Adrenal gland (tissue), 9 donors: ENCODE measurements at regions not wholly inside any gene's neighbourhood (a gene's known extent, or its start where the extent isn't known, plus 50 kb on each side); places are given as distances from the start of the nearest gene placed in this dataset.

Source experiments
- DNase-seq, 7 donors: peaks; one replicate each; pipeline ENCODE4 v3.0.0-alpha.2; 2019 to 2020
- H3K27ac ChIP-seq, 5 donors: fragments of 200-600 bp; sonication (generic) in 4 of 5; 1 replicate in 3 of 5; 2 replicates in 2 of 5; pipeline versions ENCODE4 v1.5.1 to v1.8.0; 2016 to 2020; ENCODE audit warnings: mild to moderate bottlenecking in 1 of 5
- H3K27me3 ChIP-seq: fragments of 200-600 bp; 2 replicates; pipeline ENCODE4 v1.8.0; 2021
- H3K36me3 ChIP-seq, 2 donors: fragments of 200-600 bp; replicated peaks in 1 of 2; 1 replicate in 1 of 2; 2 replicates in 1 of 2; pipeline versions ENCODE4 v1.5.1 to v1.8.0; 2018 to 2022
- H3K4me1 ChIP-seq, 2 donors: fragments of 200-600 bp; replicated peaks in 1 of 2; 1 replicate in 1 of 2; 2 replicates in 1 of 2; pipeline versions ENCODE4 v1.5.1 to v1.8.0; 2018 to 2021
- H3K4me3 ChIP-seq, 4 donors: fragments of 200-600 bp; sonication (generic) in 3 of 4; one replicate each; pipeline ENCODE4 v1.5.1; 2016 to 2018
- H3K9me3 ChIP-seq, 3 donors: fragments of 200-600 bp; sonication (generic) in 1 of 3; replicated peaks in 1 of 3; 1 replicate in 2 of 3; 2 replicates in 1 of 3; pipeline versions ENCODE4 v1.5.1 to v1.8.0; 2016 to 2021
- POLR2A ChIP-seq, 2 donors: fragments of 450-650 bp; IDR thresholded peaks; one replicate each; pipeline ENCODE4 v1.6.1; 2017; ENCODE audit warnings: antibody characterized with exemption in 2 of 2, mild to moderate bottlenecking in 2 of 2, moderate library complexity in 1 of 2
- WGBS, 4 donors: extraction: QIAGEN DNeasy Blood & Tissue Kit in 2 of 4; methylation state at CpG; one replicate each; pipeline versions ENCODE4 v1.1.5 to v1.1.7; 2013 to 2017; 5-methylcytosine and 5-hydroxymethylcytosine counted together
- intact Hi-C, 2 donors: fragments of 100-400 bp; cut with DNase I; formaldehyde crosslinking; loops; one replicate each; pipeline versions ENCODE4 v1.14.1 to v1.15.0; 2022 to 2023
- TF ChIP-seq, protein P1 (sequence below), 6 experiments: fragments of 450-650 bp in 4 of 6; fragments of 200-600 bp in 2 of 6; sonication (generic) in 1 of 6; IDR thresholded peaks; 1 replicate in 5 of 6; 2 replicates in 1 of 6; pipeline versions ENCODE4 v1.5.1 to v1.8.0; 2016 to 2021; ENCODE audit warnings: antibody characterized with exemption in 6 of 6, mild to moderate bottlenecking in 2 of 6, moderate library complexity in 1 of 6
- donor health status: healthy with polysubstance abuse.
- donor health status: Bipolar disorder and iron deficiency.
- donor health status: DM: yes; HTN: yes; CAD: no.
- donor health status: DM: no; HTN: no; CAD: no.
- donor health status: DM: no; HTN: no; CAD: no.

DNA sequence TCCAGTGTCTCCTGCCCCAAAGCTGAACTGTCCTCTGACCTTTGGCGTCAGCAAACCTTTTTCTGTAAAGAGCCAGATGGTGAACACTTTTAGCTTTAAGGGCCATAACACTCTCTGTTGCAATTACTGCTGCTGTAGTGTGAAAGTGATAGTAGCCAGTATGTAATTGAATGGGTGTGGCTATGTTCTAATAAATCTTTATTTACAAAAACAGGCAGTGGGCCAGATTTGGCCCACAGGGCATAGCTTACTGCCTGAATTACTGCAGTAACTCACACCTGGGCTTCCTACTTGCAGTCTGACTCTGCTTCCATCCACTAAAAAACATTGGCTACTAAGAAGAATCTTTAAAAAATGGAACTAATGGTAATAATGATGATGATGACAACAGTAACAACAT is 68.0 kb upstream of the SLC6A11 start:
- WGBS, 4 donors, result 50 to 58% (median 53%) methylated on average over 1 of the region's 1 CpG
- Histone ChIP-seq H3K27me3 (peaks cover 5% of the 10 kb centered on the region), H3K9me3 (no peaks in the 10 kb centered on the region), H3K36me3 (no peaks in the 10 kb centered on the region), H3K4me1 (no peaks in the 10 kb centered on the region), H3K4me3 (no peak overlapping the region), H3K27ac (no peak overlapping the region)
- TF ChIP-seq, protein P1, sequence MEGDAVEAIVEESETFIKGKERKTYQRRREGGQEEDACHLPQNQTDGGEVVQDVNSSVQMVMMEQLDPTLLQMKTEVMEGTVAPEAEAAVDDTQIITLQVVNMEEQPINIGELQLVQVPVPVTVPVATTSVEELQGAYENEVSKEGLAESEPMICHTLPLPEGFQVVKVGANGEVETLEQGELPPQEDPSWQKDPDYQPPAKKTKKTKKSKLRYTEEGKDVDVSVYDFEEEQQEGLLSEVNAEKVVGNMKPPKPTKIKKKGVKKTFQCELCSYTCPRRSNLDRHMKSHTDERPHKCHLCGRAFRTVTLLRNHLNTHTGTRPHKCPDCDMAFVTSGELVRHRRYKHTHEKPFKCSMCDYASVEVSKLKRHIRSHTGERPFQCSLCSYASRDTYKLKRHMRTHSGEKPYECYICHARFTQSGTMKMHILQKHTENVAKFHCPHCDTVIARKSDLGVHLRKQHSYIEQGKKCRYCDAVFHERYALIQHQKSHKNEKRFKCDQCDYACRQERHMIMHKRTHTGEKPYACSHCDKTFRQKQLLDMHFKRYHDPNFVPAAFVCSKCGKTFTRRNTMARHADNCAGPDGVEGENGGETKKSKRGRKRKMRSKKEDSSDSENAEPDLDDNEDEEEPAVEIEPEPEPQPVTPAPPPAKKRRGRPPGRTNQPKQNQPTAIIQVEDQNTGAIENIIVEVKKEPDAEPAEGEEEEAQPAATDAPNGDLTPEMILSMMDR (IDR thresholded peaks at IDR 0.05), result no peak
- no peak for TF ChIP-seq POLR2A (IDR thresholded peaks at IDR 0.05)
- intact Hi-C loops, result no loop called here
- no peak for DNase-seq

DNA sequence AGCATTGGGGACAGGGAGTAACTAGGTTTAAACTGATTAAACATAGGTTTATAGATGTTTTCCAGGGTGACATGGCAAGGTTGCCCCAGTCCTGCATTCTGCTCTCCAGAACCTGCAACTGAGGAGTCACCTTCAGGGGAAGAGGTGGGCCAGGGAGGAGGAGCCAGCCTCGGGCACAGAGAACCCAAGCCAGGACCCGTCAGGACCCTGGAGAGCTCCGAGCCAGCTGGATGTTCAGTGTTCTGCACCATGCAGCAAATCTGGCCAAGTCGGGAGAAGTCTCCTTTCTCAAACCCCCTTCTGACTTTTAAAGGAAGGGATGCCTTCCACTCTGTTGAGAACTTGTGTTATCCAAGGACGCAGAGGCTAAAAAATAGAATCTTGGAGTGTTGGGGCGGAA is 62.1 kb upstream of the SLC6A11 start:
- peaks cover 5% of the 10 kb centered on the region for H3K27me3 ChIP-seq
- DNase-seq, result peak; percentile 33 to 57 (median 45)
- 5 to 13% (median 9%) methylated on average over 6 of the region's 6 CpGs for WGBS, 4 donors
- no peak overlapping the region for H3K27ac ChIP-seq
- H3K4me1 ChIP-seq, result no peaks in the 10 kb centered on the region
- no peaks in the 10 kb centered on the region for H3K36me3 ChIP-seq
- TF ChIP-seq, protein P1 (IDR thresholded peaks at IDR 0.05), result no peak
- no peak for TF ChIP-seq POLR2A (IDR thresholded peaks at IDR 0.05)
- intact Hi-C loops, result loop anchor here (10.0 kb wide), 2 partner anchors 131 to 301 kb away; no protein-coding TSS in a partner anchor
- no peaks in the 10 kb centered on the region for H3K9me3 ChIP-seq
- H3K4me3 ChIP-seq, result no peak overlapping the region

DNA sequence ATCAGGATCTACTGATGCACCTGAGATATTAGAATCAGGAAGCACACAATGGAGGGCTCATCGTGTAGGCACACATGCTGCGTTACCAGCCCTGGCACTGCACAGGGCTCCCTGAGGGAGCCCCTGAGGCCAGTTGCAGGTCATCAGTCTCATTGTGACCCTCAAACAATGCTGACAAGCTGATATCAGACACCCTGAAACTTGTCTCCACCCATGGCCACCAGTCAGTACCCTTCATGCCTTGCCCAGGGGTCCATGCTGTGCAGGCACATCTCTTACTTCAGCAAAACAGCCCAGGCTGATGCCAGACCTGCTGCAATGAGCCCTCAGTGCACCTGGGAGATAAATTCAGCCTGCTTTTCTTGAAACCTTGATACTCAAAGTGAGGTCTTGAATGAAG is 59.5 kb upstream of the SLC6A11 start:
- H3K27me3 ChIP-seq, result peaks cover 5% of the 10 kb centered on the region
- TF ChIP-seq, protein P1 (IDR thresholded peaks at IDR 0.05), result no peak
- no peak for TF ChIP-seq POLR2A (IDR thresholded peaks at IDR 0.05)
- 29 to 76% (median 56%) methylated on average over 1 to 2 of the region's 2 CpGs for WGBS, 4 donors
- H3K4me3 ChIP-seq, result no peak overlapping the region
- intact Hi-C loops, result loop anchor here (5.0 to 10.0 kb wide), 3 partner anchors 128 to 301 kb away; no protein-coding TSS in a partner anchor
- H3K36me3 ChIP-seq, result no peaks in the 10 kb centered on the region
- no peak for DNase-seq
- no peak overlapping the region for H3K27ac ChIP-seq
- H3K4me1 ChIP-seq, result no peaks in the 10 kb centered on the region
- no peaks in the 10 kb centered on the region for H3K9me3 ChIP-seq

DNA sequence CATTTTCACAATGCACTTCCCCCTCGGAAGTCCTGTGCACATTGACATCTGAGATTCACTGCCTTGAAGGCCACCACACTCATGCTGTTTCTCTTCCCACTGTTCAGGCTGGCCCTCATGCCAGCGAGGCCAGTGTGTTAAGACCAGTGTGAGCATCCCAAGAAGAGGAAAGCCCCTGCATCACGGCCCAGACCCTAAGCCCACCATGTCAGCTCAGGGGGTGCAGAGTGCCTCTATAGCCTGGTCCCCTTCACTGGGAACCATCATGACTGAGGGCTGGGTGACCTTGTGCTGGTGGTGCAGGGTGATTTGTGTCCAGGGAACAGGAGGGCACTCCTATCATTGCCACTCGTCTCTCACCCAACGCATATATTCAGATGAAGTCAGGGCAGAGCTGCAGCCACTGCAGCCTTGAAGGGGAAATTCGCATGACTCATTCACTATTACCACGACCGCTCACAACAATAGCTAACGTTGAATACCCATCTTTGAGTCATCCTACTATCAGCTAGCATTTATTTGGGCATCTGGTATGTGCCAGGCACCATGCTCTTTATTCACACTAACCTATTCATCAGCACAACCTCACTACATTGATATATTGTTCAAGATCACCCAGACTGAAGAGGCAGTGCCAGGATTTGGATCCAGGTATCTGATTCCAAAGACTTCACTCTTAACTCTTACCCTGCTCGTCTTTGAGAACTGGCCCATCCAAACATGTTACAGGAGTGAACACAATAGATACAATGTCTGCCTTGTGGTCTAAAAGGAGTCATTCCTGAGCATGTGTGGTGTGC is 58.8 kb upstream of the SLC6A11 start:
- Histone ChIP-seq H3K36me3 (no peaks in the 10 kb centered on the region), H3K27ac (no peak overlapping the region), H3K9me3 (no peaks in the 10 kb centered on the region), H3K4me3 (no peak overlapping the region), H3K27me3 (peaks cover 5% of the 10 kb centered on the region), H3K4me1 (no peaks in the 10 kb centered on the region)
- no peak for DNase-seq
- no peak for TF ChIP-seq POLR2A (IDR thresholded peaks at IDR 0.05)
- TF ChIP-seq, protein P1 (IDR thresholded peaks at IDR 0.05), result no peak
- intact Hi-C loops, result loop anchor here (5.0 to 10.0 kb wide), 3 partner anchors 128 to 300 kb away; no protein-coding TSS in a partner anchor
- WGBS, 4 donors, result 33 to 47% (median 42%) methylated on average over 8 to 10 of the region's 10 CpGs
